ENCODE measurements at regions not wholly inside any gene's neighbourhood (a gene's known extent, or its start where the extent isn't known, plus 50 kb on each side); places are given as distances from the start of the nearest gene placed in this dataset.
"Not testable (repeated sequence)": the region's sequence is repeated elsewhere in the genome, so short reads cannot be mapped to it uniquely, and the experiment has no call there.

DNA sequence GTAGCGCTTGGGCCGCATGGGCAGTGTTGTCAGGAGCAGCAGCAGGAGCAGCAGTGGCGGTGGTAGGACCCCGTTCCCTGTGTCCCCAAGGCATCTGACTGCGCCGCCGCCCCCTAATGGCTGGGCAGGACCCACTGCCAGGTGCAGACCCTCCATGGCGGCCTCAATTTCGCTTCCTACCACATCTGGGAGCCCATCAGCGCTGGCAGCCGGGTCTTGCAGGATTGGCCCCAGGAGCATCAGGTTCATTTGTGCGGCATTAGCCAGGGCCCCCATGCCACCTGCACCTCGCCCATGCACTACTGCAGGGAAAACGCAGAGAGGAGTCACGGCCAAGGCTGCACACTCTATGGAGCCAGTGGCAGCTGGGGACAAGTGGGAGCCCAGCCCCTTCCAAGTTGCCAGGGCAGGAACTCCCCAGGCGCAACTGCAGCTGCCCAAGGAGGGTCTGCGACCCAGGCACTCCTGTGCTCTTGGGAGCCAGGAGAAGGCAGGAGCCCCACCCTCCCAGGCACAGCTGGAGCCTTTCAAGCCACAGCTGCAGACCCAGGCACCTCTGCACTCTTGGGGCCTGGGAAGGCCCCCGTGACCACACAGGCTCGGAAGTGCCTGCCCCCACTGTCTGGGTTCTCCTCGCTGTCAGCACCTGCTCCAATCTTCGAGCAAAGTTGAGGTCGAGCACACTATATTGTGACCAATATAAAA is 594.2 kb downstream of the KCNJ18 start:
- intact Hi-C loops (cut with micrococcal nuclease; ENCODE audit: unreplicated experiment) = no loop called here
- TF ChIP-seq CTCF (conservative IDR thresholded peaks at IDR 0.05) (no peak), EZH2 (IDR thresholded peaks at IDR 0.05; ENCODE audit: low read depth) (no peak)
- POLR2A ChIA-PET (ENCODE audit: unreplicated experiment) = no interaction called here
- no peak overlapping the region for H2AFZ ChIP-seq
- H4K20me1 ChIP-seq (ENCODE audit: insufficient read depth) = no peaks in the 10 kb centered on the region
- H3F3A ChIP-seq (ENCODE audit: insufficient read depth, low read depth) = no peaks in the 10 kb centered on the region
- H3K27me3 ChIP-seq (ENCODE audit: insufficient read depth, low read depth) = peaks cover 5% of the 10 kb centered on the region; the same call in 1 of the 2 replicates
- no peak overlapping the region for H3K4me3 ChIP-seq
- CTCF ChIA-PET = no interaction called here
- H3K36me3 ChIP-seq (ENCODE audit: low read depth) = no peaks in the 10 kb centered on the region
- H3K27ac ChIP-seq = no peak overlapping the region
- DNase-seq = no peak
- H3K4me1 ChIP-seq (replicated peaks; ENCODE audit: insufficient read depth) = no peaks in the 10 kb centered on the region
- no peaks in the 10 kb centered on the region for H3K9me2 ChIP-seq (ENCODE audit: insufficient read depth)
- no peak overlapping the region for H3K4me2 ChIP-seq
- no TSS peak for BruUV-seq (replicated peaks)
- H3K9me3 ChIP-seq (ENCODE audit: insufficient read depth, low read depth) = no peaks in the 10 kb centered on the region
- H3K79me2 ChIP-seq (ENCODE audit: low read depth) = no peaks in the 10 kb centered on the region

GRCh38 chr17:22298484-22298951 is 606.2 kb downstream of the KCNJ18 start:
- H2AFZ ChIP-seq; intact Hi-C loops (cut with micrococcal nuclease; ENCODE audit: unreplicated experiment); DNase-seq; H3K4me2 ChIP-seq; H3K4me1 ChIP-seq (replicated peaks; ENCODE audit: insufficient read depth); H3K27ac ChIP-seq; H3K36me3 ChIP-seq (ENCODE audit: low read depth); H4K20me1 ChIP-seq (ENCODE audit: insufficient read depth); POLR2A ChIA-PET (ENCODE audit: unreplicated experiment); BruUV-seq (replicated peaks); H3K9me2 ChIP-seq (ENCODE audit: insufficient read depth); H3F3A ChIP-seq (ENCODE audit: insufficient read depth, low read depth); H3K9me3 ChIP-seq (ENCODE audit: insufficient read depth, low read depth); H3K4me3 ChIP-seq; CTCF ChIA-PET; H3K79me2 ChIP-seq (ENCODE audit: low read depth): not testable (repeated sequence)
- H3K27me3 ChIP-seq (ENCODE audit: insufficient read depth, low read depth) = peaks cover 36% of the 10 kb centered on the region

- Histone ChIP-seq H3K9me3 (ENCODE audit: insufficient read depth, low read depth) (no peaks in the 10 kb centered on the region), H3K27me3 (ENCODE audit: insufficient read depth, low read depth) (peaks cover 50% of the 10 kb centered on the region), H2AFZ (no peak overlapping the region), H3K79me2 (ENCODE audit: low read depth) (no peaks in the 10 kb centered on the region), H3K4me3 (no peak overlapping the region), H3K27ac (no peak overlapping the region), H3K36me3 (ENCODE audit: low read depth) (no peaks in the 10 kb centered on the region), H3F3A (ENCODE audit: insufficient read depth, low read depth) (no peaks in the 10 kb centered on the region), H3K4me2 (no peak overlapping the region), H4K20me1 (ENCODE audit: insufficient read depth) (no peaks in the 10 kb centered on the region), H3K4me1 (replicated peaks; ENCODE audit: insufficient read depth) (no peaks in the 10 kb centered on the region), H3K9me2 (ENCODE audit: insufficient read depth) (no peaks in the 10 kb centered on the region)
- BruUV-seq (replicated peaks) = no TSS peak
- ChIA-PET CTCF (no interaction called here), POLR2A (ENCODE audit: unreplicated experiment) (no interaction called here)
- DNase-seq = no peak
- intact Hi-C loops (cut with micrococcal nuclease; ENCODE audit: unreplicated experiment) = no loop called here
- TF ChIP-seq CTCF (conservative IDR thresholded peaks at IDR 0.05) = no peak
- TF ChIP-seq EZH2 (IDR thresholded peaks at IDR 0.05; ENCODE audit: low read depth) = no peak
Observed at GRCh38 chr17:22300177-22300576, 607.9 kb downstream of the KCNJ18 start.
